GM21737 (cell line): ENCODE measurements at regions not wholly inside any gene's neighbourhood (a gene's known extent, or its start where the extent isn't known, plus 50 kb on each side); places are given as distances from the start of the nearest gene placed in this dataset.
"Not testable (repeated sequence)": the region's sequence is repeated elsewhere in the genome, so short reads cannot be mapped to it uniquely, and the experiment has no call there.

ENCODE experiments used
- ATAC-seq: cut with Tn5 transposase; IDR thresholded peaks from one replicate; pipeline ENCODE4 v1.9.1; 2021; ENCODE audit warnings: mild to moderate bottlenecking, moderate library complexity; ENCODE audit not compliant: unreplicated experiment

DNA sequence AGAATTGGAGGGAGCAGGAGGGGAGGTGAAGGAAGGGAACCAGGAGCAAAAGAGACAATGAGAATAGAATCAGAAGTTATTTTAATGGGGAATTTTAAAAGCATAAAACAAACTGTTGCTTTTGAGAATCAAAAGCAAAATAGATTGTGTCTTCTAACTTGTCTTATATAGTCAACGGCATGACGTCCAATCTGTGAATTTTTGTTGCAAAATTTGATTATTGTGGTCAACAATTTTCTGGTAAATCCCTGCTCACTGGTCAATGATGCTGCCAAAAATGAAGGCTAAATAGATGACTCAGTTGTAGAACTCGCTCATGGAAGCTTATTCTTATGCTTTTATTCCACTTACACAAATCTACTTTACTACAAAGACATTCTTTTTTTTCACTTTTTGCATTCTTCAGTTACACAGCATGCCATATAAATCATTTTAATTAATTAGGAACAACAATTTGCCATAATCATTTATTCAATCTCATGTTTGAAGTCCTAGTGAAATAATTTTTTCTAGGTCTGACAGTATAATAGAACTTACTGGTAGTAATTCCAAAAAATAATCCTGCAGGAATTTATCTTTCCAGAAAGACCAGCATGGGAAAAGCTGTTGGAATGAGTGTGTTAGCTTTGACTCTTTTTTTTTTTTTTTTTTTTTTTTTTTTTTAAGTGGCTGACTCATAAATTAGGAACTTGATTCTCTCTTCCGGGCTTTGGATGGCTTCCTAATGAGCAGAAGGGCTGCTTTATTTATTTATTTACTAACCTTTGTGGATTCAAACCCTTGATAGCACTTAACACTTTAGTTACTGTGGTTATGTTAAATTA lies 256.9 kb downstream of the SPRY2 start:
- ATAC-seq, result no peak

DNA sequence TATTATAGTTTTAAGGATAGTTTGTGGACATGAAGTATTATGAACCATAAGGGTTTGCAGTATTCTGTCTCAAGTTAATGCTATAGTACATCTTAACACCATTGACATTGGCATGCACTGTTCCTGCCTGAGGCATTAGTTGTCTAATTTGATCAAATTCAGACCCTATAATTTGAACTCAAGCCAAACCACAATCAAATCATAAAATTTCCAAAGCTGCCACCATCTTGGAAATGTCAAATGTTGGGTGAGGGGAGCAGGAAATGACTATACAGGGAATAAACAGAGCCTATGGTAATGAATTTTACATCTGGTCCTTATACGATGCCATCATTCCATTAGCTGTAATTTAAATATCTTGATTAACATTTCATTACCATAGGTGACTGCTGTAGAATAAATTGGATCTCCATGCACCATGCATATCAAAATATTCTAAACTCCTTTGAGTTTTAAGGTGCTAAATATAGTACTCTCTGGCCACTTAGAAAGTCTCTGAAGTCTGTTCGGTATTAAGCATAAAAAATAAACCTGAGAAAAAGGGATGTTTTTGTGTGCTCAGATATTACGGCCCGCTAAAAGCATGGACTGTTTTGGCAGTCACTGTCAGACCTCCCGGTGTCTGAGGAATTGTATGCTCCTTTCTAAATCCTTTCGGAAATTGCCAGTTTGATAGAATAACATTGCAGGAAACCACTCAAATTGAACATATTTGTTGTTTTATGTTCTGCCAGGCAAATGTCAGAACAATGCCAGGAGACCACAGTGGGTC lies 257.7 kb downstream of the SPRY2 start:
- ATAC-seq, result no peak

DNA sequence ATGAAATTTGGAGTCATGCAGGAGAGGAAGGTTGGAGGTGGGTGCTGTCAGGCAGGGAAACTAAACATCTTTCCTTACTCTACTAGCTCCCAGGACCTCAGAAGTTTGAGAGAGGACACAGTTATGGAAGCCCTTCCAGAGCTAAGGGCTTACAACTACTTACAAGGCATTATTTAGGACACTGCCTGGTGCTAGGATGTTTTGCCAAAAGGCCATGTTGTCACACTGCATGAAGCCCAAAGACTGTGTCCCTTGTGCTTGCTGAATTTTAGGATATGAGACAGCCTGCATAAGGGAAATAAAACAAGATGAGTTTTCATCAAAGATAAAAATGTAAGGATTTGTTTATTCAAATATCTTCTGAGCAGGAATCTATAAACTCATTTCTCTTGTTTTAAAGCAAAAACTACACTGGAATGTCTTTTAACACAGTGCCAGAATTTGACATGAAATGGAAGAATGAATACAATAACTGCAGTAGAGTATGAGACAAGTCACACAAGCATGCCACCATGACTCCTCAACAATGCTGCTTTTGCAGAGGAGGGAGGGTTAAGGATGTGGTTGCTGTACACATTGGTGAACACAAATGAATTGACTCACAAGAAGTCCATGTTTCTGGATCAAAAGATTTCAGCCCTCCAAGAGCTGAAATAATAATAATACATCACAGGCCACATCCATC lies 258.4 kb downstream of the SPRY2 start:
- ATAC-seq, result no peak

DNA sequence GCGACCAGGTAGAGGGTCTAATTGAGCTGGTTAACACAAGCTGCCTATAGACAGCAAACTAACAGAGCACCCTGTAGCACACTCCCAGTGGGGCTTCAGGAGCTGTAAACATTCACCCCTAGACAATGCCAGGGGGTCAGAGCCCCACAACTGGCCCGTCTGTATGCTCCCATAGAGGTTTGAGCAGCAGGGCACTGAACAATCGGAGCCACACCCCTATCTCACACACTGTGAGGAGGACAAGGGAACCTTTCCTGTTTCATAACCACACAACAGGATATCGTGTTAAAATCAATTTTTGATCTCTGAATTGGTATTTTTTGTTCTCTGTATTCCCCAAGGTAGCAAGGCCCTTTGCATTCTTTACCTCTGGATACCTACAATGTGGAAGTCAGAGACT lies 266.1 kb downstream of the SPRY2 start:
- no peak for ATAC-seq

DNA sequence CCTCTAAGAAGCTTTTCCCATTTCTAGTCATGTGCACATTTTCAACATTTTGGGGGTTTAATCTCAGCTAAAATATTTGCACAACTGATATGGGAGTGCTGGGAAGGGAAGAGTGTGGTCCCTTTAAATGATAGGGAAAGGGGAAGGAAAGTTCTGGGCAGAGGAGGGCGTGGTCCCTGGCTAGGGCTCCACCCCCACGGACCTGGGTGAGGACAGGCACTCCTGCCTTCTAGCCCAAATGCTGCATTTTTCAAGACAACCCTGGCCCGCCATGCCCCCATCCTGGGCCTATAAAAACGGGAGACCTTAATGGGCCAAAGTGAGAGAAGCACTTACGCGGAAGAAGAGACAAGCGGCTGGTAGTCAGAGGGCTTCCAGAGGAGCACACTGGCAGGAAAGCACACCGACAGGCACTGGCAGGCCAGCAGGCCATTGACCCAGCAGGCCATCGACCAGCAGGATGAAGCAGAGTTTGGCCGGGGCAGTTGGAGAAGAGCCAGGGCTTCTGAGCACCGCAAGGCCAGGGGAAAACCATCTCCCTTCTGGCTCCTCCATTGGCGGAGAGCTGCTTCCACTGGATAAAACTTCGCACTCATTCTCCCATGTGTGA lies 266.7 kb downstream of the SPRY2 start:
- ATAC-seq, result no peak

DNA sequence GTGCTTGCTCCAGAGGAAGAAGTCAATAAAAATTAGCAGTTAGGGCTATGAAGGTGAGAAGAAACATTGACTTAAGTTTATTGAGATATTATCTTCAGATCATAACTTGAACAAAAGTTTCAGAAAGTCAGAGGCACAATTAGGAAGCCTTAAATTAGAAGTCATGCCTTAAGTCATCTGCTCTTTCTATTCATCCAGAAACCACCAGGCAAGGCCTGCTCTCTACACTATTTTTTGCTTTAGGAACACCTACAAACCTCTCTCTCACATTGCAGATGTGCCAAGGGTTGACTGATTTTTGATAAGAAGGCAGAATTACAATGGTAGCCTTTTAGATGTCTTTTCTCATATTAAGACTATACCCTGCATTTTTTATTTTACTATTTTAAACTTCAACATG lies 268.7 kb downstream of the SPRY2 start:
- ATAC-seq, result no peak

DNA sequence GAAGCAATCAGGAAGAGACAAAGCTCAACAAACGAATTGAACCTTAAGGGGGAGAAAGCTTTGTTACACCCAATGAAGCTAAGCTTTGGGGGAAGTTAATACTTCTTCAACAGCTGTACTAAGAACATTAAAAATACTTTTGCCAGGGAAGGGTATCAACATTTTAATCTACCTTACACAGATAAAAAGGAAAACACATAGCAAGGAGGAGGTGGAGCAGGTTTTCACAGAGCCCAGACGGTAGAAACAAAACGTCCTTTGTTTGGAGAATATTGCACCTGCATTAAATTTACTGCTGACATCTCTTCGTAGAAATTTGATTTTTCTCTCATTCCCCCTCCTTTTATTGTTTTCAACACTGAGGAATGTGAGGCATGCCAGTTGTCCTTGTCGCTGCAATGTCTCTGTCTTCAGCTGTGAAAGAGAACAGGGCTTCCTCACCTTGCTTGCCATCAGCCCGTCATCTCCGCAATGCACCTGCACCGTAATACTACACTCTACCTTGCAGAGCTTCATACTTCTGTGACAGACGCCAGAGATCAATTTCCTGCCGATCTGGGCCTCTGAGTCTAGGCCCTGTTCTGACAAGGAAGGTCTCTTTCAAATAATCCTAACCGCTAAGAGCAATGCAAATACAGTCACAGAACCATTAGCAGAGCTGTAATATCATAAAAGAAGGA lies 270.8 kb downstream of the SPRY2 start:
- no peak for ATAC-seq

DNA sequence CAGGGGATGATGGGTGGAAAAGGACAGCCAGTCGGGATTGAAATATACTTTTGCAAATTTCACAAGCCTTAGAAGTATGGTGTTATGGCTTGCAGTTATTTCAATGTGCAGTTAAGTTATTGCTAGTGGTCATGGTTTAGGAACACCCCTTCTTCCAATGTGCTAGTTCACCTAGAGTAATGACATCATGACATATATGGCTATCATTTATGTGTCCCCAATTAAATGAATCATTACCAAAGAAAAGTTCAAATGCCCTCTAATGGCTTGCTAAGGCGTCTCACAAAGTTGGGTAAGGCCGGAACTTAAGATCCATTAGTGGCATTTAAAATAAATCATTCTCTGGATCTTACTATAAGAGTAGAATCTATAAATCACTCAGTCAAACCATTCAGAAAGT lies 271.6 kb downstream of the SPRY2 start:
- no peak for ATAC-seq

DNA sequence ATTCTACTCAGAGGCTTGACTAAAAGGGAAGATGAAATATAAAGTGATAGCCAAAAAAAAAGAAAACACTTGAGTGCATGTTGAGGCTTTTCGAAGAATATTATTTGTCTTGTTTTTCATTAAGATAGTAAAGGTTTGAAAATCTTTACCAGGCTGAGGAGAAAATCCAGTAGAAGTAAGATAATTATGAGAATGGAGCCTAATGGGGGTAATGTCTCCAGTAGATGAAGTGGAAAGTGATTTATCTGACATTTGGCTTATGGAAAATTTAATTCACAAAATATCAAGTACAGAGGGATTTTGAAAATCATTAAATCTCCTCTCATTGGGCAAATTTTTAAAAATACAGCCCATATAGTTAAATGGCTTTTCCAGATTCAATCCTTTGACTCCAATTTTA lies 274.9 kb downstream of the SPRY2 start:
- ATAC-seq, result no peak

DNA sequence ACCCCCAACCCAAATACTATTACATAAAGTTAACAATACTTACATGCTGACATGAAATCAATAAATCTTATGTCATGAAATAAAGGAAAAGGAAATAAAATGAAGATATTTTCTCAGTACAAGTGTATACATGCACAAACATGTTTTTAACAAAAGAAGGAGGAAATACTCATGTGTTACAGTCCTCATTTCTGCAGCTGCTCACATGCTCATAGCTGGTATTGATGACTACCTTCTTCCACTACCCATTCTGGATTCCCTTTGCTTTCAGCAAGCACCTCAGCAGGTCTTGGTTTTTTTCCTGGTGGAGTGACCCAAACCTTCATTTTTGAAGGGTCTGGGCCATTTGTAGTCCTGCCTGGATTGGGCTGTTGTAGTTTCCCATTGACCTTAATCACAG lies 278.5 kb downstream of the SPRY2 start:
- ATAC-seq, result not testable (repeated sequence)

DNA sequence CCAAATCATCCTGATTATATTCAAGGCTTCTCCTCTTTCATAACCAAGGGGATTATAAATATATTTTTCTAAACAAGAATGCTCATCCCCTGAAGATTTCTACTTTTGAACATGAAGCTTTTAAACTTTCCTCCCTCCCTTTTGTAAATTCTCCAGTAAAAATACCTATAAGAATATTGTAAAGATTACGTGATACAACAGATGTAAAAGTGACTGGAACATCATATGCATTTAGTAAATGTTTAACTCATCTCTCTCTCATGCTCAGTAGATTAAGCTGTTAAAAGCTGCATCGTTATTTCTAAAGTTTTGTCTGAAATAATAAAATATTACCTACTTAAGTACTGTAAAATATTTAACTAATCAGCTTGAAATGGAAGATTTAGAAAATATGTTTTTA lies 281.1 kb downstream of the SPRY2 start:
- ATAC-seq, result no peak

DNA sequence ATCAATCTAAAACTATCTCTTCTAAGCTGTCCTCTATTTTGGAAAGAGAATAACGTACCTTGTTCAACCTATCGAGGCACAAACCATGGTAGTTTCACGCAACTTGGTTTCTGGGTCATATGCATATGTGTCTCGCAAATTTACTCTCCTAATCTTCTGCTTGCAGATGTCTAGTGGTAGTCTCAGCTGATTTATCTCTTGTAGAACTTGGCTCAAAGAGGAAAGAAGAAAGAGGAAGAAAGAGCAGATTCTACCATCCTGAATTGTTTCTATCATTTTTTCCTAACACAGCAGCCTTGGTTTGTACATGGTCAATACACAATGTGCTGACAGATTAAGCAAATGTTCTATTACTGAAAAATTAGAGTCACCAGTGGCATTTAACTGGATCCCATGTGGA lies 282.3 kb downstream of the SPRY2 start:
- ATAC-seq, result no peak

DNA sequence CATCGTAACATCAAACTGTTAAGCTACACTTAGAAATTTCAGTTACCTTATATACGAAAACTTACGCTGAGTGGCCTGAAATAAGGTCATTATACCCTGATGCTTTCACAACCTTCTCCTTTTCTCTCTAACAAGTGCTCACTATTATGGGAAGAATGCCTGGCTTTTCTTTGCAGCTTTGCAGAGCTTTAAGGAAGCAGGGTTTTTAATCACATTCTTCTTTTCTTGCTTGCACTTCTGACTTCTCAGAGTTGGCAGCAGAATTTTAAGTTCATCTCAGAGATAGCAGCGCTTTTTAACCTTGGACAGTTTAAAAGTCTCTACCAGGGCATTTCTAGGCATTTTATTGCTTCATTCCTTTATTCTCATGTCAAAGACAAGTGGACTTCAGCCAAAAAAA lies 285.1 kb downstream of the SPRY2 start:
- ATAC-seq, result no peak

DNA sequence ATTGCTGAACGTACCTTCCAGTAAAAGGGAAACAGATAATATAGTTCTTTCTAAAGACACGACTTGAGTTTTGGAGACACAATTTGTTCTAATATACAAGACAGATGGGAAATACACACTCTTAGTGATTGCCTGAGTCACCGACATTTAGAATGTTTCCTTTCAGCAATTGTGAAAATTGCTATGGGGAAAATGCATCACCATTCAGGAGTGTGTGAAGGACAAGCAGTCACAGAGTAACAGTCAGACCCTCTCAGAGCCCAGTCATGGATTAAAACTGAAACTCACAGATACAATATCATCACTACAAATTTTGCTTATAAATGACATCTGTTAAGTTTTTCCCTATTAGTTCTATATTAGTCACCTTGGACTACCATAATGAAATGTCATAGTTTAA lies 286.1 kb downstream of the SPRY2 start:
- ATAC-seq, result no peak

DNA sequence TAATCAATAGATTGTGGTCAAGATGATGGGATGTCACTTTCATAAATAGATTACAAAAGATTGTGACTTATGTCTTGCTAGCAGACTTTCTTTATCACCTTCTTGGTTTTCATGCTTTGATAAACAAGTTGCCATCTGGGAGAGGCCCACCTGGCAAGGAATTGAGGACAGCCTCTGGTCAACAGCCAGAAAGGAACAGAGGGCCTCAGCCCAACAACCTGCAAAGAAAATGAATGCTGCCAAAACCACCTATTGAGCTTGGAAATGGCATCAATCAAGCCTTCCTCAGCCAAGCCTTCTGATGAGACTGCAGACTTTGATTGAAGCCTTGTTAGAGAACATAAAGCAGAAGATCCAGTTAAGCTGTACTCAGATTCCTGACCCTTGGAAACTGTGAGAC lies 288.6 kb downstream of the SPRY2 start:
- no peak for ATAC-seq

DNA sequence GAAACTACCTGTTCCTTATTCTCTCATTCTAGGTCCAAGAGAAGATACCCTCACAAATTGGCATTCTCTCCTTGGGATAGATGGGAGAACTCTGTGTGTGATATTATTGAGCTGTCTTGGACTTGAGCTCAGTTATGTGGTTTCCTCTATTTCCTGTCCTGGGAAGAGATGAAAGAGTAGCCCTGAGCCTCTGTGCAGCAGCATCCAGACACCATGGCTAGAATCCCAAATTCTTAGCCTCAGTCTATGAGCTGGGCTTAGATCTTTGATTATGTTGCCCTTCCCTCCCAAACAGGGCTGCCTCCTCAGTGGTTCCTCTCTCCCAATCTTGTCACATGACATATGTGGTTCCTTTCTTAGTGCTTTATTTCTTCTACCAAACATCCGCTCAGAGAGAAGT lies 290.7 kb downstream of the SPRY2 start:
- no peak for ATAC-seq

DNA sequence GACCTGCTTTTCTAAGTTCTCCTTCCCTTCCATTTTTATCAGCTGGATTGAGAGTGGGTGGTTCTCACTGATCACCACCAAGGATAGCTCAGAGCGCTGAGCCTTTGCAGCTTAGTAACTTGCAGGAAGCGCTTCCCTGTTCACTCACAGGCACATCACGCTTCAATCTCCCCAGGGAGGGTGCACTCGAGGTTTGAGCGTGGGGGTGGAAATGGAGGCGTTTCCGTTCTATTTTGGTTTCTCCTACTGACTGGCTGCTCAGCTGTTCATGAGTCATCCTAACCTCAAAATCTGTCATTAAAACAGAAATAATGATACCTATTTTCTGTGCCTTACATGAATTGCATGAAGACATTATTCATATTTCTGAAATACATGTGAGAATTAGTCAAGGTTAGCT lies 292.1 kb downstream of the SPRY2 start:
- peak; percentile 99 for ATAC-seq

DNA sequence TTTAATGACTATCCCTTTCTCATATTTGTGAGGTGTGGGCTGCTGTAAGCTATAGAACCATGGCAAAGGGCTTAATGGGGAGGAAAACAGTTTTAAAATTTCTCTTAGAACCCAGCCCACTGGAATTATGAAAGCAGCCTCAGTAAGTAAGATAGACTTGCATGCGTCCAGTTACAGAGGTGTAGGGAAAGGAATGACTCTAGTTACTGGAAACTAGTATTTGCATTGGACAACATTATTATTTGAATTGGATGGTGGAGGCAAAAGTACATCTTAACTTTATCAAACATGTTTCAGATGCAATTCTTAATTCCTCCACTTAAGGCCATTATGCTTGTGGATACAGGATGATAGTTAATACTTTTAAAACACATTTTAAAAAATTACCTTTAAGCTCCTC lies 292.9 kb downstream of the SPRY2 start:
- ATAC-seq, result no peak

DNA sequence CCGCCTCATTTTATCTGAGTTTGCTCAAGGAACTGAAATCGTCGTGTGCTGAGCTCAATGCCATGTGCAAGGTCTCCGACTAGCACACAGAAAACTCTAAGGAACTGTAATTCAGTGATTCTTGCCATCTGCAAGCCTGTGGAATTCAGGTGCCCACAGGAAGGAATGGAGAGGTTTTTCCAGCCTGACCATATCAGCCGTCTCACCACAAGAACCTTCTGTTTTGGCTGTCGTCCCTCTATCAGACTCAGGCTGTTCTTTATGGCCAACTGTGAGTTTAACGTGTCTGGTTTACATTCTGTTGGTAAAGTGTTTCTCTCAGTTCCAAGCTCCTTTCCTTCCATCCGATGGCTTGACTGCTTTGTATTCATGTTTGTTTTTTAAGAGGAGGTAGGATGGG lies 293.5 kb downstream of the SPRY2 start:
- no peak for ATAC-seq

DNA sequence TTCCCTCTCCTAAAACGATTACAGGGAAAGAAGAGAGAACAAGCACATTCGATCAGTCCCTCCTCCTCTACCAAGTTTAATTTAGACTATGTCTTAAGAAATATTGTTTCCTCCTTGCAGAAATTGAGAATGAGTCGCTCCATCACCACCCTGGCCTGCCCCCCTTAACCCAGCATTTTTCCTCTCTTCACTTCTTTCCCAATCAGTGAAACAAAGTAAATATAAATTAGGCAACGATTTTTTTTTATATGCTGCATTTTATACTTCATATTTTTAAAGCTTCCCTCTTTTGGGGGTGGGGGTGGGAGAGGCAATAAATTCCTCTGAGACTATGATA lies 300.0 kb downstream of the SPRY2 start:
- ATAC-seq, result no peak
